Retinal pigment epithelial cell (primary cell): ENCODE measurements at regions not wholly inside any gene's neighbourhood (a gene's known extent, or its start where the extent isn't known, plus 50 kb on each side); places are given as distances from the start of the nearest gene placed in this dataset.

ENCODE experiments used
- DNase-seq: peaks from one replicate; pipeline ENCODE4 v3.0.0-alpha.2; 2010; ENCODE audit warnings: low read depth
- H3K4me3 ChIP-seq: 2 replicates; pipeline ENCODE4 v1.5.1; 2011; ENCODE audit warnings: mild to moderate bottlenecking, low read length, control low read depth, moderate library complexity
- TF ChIP-seq, protein P1 (sequence below): conservative IDR thresholded peaks from 2 replicates; pipeline ENCODE4 v1.5.1; 2011; ENCODE audit warnings: low read depth, low read length, control low read depth, inconsistent platforms

DNA sequence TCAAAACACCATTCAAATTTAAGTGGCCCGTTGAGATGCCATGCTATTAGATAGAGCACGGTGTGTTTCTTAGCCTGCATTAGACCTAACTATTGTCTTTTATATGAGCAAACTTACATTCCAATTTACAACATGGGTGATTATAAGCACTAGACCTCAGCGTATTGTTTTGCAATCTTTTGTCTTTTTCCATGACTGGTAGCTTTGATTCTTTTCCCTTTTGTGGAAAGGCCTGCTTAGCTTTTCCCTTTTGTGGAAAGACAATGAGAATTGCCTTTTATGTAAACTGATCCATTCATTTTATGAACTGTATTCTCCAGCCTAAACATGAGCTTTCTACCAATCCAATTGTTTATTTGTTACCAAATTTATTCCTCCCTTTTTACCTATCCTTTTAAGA lies 823.1 kb downstream of the CCSER2 start:
- TF ChIP-seq, protein P1, sequence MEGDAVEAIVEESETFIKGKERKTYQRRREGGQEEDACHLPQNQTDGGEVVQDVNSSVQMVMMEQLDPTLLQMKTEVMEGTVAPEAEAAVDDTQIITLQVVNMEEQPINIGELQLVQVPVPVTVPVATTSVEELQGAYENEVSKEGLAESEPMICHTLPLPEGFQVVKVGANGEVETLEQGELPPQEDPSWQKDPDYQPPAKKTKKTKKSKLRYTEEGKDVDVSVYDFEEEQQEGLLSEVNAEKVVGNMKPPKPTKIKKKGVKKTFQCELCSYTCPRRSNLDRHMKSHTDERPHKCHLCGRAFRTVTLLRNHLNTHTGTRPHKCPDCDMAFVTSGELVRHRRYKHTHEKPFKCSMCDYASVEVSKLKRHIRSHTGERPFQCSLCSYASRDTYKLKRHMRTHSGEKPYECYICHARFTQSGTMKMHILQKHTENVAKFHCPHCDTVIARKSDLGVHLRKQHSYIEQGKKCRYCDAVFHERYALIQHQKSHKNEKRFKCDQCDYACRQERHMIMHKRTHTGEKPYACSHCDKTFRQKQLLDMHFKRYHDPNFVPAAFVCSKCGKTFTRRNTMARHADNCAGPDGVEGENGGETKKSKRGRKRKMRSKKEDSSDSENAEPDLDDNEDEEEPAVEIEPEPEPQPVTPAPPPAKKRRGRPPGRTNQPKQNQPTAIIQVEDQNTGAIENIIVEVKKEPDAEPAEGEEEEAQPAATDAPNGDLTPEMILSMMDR, result no peak
- no peak for DNase-seq

DNA sequence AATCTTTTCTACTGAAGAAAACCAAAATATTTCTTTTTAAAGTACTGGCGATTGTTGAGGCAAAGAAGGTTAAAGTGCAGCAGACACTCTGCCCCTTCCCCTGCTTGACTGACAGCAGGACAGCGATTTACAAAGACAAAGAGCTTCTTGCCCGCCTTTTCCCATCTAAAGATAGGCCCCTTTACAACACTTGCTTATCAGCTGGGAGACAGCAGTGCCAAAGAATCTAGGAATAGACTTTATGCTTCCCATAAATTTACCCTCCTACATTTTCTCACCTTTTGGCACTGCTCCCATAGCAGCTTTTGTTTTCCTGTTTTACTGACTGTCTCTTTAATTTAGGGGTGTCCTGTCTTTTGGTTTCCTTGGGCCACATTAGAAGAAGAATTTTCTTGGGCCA lies 824.1 kb downstream of the CCSER2 start:
- TF ChIP-seq, protein P1, result no peak
- no peak for DNase-seq

More for the DNA sequence above, 823.1 kb downstream of the CCSER2 start:
- no peak overlapping the region for H3K4me3 ChIP-seq

DNA sequence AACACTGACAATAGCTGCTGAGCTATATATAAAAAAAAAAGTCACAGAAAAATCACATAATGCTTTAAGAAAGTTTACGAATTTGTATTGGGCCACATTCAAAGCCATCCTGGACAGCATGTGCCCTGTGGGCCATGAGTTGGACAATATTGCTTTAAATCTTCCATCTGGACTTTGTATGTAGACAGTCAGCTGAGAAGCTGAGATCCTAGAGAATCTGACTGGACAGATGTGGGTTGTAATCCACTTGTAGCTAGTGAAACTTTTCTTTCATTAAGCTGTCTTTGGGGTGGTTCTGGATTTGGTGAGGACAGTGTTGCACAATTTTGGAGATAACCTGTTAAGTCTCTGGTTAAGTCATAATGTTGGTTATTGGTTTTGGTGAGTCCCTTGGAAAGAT lies 824.5 kb downstream of the CCSER2 start:
- TF ChIP-seq, protein P1, result no peak
- H3K4me3 ChIP-seq, result no peak overlapping the region
- no peak for DNase-seq

More for the DNA sequence above, 824.1 kb downstream of the CCSER2 start:
- no peak overlapping the region for H3K4me3 ChIP-seq

DNA sequence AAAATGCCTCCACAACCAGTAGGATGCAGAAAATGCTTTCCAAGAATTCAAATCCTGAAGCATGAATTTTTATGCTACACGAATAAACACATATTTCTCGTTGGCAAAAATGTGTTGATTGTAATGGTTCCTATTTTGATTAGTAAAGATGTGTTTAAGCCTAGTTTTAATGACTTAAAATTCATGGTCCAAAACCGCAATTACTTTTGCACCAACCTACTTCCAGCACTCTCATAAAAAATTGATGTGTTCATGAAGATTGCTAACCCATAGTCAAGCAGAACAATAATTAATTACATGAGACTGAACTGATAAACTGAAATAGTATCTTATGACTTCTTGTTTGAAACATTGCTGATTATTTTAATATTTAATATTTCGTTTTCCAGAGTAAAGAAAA lies 828.8 kb downstream of the CCSER2 start:
- TF ChIP-seq, protein P1, result no peak
- no peak for DNase-seq
- no peak overlapping the region for H3K4me3 ChIP-seq

DNA sequence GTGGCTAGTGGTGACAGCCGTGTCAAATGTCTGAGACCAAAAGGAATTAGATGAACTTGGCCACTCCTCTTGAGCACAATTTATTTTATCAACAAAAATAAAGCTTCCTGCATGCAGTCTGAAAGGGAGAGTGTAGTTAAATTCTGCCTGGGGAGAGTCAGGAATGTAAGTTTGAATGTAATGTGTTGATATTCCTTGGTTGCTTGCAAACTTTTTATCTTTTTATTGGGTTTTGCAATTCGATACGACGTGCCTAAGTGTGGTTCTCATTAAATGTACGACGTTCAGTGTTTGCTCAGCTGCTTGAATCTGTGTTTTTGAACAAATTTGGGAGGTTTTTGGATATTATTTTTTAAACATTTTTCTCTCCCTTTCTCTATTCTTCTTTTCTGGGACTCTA lies 839.9 kb downstream of the CCSER2 start:
- H3K4me3 ChIP-seq, result no peak overlapping the region
- TF ChIP-seq, protein P1, result no peak
- DNase-seq, result no peak

DNA sequence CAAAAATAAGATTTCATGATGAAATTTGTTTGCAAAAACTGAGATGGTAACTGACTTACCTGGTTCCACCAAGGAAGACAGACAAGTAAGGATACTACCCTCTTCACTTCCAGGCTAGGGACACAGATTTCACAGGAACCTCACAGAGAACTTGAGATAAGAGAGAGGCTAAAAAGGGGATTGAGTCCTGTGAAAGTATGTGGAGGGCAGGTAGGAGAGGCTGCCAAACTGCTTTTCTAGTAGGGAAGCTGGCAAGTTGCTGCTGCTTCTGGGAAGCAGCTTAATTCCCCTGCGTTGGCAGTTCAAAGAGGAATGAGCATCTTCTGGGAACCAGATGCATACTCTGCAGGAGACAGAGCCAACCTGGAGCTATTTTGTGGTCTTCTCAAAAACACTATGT lies 841.6 kb downstream of the CCSER2 start:
- no peak overlapping the region for H3K4me3 ChIP-seq
- no peak for DNase-seq
- TF ChIP-seq, protein P1, result no peak

DNA sequence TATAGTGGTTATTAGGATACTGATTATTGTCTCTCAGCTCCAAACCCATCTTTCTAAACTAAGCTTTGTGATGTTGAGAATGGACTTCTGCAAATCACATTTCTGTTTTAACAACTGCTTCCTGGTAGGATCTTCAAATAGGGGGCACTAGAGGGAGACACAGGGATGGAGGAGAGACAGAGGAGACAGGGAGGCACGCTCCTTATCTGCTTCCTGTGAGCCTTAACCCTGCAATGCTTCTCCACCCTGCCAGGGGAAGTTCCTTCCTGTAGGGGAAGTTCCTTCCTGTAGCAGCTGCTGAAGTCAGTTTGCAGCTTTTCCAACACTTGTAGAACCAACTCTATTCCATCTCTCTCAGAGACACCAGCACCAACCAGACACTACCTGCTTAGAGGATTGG lies 847.2 kb downstream of the CCSER2 start:
- no peak for DNase-seq
- no peak overlapping the region for H3K4me3 ChIP-seq
- TF ChIP-seq, protein P1, result no peak
